HG02759 (cell line): ENCODE measurements at regions not wholly inside any gene's neighbourhood (a gene's known extent, or its start where the extent isn't known, plus 50 kb on each side); places are given as distances from the start of the nearest gene placed in this dataset.

ENCODE experiments used
- ATAC-seq: cut with Tn5 transposase; IDR thresholded peaks from one replicate; pipeline ENCODE4 v1.9.1; 2021; ENCODE audit warnings: mild to moderate bottlenecking, moderate library complexity; ENCODE audit not compliant: unreplicated experiment

DNA sequence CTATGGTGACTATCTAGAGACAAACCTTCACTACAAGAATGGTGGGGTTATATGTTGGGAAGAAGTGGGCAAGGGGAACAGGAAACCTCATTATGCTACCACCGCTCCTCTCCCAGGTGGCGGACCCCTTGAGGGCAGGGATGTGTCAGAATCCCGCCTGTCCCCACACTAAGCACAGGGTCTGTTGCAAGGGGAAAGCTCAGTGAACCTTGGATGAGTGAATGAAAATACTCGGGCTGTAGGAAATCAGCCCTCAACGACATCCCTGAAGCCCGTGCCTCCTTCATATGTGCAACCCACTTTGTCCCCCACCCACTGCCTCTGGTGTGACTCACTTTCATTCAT, 68.2 kb upstream of the AMPD3 start:
- ATAC-seq: no peak

DNA sequence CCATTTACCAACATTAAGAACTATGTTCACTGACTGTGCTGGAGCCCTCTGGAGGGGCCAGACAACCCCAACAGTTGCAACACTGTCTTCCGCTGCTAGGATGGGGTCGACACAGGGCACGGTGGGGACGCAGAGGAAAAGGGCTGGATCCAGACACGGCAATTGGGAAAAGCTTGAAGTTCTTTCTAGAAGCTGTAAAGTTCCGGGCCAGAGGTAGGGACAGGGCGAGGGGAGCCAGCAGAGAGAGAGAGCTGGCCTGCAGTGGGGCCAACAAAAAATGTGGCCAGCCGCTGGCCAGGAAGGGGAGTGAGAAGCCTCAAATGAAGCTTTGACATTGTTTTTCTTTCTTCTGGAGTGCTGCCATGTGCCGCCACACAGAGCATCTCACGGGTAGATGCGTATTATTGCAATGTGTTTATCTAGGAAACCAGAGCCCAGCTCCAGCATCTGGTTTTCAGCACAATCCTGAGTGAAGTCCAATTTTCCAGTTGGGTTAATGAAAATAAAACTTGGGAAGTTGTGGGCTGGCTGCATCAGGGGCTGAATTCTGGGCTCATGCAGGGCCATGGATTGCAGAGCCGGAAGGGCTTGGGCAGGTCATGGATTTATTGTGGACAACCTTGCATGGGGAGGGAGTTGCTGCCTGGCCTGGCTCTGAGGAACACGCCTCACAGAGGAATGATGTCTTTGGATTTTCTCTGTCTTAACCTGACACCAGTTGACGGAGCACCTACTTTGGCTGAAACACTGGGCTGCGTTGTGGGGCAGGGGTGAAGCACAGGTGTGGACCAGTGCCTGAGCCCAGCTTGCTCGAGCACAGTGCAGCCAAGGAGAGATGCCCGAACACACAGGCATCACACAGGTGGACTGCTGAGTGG, 67.6 kb upstream of the AMPD3 start:
- no peak for ATAC-seq

DNA sequence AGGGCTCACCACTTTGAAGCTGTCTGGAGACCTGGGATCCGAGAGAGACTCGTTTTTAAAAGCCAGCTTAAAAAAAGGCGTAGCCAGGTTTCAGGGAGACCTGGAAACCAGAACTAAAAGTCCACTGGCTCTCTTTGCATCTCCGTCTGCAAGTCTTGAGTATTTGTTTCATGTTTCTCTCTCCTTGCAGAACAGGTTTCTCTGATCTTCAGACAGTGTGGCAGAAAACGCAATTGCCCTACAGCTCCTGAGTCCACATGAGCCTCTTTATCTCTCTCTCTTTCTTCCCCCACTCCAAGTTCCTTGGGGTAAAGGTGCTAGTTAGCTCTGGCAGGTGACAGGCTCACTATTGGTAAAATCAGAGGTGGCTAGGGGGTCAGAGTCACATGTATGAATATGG, 67.0 kb upstream of the AMPD3 start:
- no peak for ATAC-seq

DNA sequence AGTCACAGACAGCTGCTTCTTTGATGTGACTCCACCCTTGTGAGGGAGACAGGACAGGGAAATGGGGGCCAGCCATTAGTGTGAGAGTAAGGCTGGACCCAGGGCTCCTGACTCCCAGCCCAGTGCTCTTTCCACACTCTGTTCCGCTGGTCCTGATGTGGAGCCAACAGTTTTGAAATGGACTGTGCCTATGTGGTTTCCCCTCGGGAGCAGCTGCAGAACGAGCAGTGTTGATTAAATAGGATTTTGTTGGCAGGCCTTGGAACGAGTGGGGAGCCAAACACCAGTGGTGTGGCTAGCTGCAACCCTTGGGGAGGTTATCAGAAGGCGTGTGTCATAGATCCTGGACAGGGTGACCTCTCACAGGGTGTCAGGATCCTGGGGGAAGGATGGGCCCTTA, 66.5 kb upstream of the AMPD3 start:
- ATAC-seq: no peak

DNA sequence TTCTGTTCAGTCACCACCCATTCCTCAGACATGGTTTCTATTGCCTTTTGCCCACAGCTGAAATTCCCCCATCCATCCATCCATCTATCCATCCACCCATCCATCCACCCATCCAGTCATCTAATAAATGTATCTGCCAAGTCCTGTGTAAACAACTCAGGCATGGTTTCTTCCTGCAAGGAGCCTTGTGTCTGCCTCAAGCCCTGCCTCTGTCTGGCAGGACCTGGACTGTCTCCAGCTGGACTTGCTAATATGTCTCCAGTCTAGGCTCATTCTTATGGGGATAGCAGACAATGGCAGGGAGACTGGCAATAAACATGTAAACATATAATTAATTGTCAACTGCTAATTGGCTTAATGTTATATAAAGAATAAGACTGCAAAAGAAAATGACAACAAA, 64.7 kb upstream of the AMPD3 start:
- ATAC-seq: no peak

DNA sequence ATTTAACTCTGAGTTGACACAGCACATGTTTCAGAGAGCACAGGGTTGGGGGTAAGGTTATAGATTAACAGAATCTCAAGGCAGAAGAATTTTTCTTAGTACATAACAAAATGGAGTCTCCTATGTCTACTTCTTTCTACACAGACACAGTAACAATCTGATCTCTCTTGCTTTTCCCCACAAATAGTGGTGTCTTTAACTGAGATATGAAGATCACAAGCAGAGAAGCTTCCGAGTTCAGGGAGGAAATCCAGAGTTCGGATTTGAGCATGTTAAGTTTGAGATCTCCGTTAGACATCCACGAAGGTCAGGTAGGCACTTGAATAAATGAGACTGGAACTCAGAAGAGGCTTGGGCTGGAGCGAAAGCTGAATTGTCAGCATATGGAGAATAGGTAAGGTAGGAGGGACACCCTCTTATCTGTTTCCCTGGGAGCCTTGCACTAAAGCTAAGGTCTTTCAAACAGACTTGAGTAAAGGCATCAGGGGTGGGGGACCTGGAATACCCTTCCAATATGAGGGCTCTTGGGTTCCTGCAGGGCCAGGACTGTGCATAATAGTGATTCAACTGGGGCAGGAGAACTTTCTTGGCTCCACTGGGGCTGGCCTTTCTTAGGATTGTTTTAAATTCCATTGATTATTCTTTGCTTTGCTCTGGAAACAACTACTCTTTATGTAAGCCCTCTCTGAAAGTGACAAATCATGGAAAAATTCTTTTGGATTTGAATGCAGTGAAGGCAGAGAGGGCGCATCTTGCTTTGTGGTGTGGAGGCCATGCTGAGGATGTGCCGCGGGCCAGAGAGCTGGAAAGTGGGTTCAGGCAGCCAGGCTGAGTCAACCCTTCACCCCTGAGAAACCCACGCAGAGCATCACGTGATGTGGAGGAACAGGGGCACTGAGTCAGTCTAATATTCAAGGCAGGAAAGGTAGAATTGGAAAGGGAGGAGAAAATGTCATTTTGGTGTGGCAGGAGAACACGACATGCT, 62.7 kb upstream of the AMPD3 start:
- no peak for ATAC-seq

DNA sequence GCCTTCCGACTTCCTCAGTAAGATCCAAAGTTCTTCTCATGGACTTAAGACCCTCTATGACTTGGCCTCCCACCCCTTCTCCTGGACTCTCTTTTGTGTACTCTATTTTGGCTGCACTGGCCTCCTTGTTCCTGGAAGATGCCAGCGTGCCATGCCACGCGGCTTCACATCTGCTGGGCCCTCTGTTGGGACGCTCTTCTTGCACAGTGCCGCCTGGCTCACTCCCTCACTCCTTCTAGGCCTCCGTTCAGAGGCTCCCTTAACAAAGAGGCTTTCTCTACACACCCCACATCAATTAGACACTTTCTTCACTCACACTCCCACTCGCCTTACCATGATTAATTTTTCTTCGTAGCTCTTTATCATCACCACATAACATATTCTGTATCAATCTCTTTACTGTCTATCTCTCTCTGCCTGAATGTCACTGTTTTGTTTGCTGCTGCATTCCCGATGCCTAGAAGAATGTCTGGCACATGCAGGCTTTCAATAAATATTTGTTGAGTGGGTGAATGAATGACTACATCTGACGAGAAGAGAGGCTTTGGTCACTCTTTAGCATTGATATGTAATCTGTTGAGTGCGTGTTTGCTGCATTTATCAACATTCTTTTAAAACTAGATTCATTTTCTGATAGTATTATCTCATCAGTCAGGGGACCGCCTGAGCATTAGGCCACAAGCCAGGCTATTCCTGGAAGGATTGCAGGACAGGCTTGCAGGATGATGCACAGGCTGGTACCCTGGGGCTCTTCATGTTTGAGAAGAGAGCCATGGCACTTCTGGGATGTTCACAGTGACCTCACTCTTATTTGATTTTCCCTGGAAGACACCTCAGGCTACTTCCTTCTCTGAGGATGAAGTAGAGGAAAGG, 60.6 kb upstream of the AMPD3 start:
- ATAC-seq: no peak

DNA sequence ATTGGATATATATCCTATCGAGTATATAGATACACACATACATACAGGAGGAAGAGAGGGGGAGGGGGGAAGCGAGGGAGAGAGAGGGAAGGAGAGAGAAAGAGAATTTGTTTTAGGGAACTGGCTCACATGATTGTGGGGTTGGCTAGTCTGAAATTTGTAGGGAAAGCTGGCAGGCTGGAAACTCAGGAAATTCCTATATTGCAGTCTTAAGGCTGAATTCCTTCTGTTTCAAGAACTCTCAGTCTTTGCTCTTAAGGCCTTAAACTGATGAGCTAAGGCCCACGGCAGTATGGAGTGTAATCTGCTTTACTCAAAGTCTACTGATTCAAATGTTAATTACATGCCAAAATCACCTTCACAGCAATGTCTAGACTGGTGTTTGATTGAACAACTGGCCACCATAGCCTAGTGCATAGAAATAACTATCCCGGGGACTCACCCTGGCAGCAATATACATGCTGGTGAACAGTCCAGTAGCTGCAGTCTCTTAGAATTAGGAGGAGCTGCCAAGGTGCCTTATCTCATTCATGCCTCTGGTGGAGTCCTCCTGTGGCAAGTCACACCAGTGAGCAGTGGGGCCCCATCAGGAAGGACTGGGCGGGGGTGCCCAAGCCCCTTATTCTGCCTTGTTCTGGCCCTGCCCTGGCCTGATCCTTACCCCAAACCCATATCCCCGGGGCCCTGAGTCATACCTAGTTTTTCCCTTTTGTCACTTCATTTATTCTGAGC, 59.7 kb upstream of the AMPD3 start:
- no peak for ATAC-seq

DNA sequence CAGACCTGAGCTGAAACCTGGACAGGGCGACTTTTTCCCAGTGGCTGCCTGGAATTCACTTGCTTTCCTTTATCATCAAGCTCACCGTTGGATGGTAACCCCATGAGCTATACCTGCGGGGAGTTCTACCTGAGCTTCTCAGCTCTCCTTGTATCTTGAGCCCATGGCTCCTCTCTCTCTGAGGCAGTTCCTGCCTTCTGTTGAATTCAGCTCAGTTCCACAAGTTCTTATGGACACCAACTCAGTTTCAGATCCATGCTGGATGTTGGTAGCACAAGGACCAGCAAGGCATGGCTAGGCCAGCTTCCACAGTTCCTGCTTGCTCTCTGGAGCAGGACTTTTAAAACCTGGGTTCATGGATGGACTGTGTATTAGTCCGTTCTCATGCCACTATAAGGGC, 58.3 kb upstream of the AMPD3 start:
- ATAC-seq: no peak

DNA sequence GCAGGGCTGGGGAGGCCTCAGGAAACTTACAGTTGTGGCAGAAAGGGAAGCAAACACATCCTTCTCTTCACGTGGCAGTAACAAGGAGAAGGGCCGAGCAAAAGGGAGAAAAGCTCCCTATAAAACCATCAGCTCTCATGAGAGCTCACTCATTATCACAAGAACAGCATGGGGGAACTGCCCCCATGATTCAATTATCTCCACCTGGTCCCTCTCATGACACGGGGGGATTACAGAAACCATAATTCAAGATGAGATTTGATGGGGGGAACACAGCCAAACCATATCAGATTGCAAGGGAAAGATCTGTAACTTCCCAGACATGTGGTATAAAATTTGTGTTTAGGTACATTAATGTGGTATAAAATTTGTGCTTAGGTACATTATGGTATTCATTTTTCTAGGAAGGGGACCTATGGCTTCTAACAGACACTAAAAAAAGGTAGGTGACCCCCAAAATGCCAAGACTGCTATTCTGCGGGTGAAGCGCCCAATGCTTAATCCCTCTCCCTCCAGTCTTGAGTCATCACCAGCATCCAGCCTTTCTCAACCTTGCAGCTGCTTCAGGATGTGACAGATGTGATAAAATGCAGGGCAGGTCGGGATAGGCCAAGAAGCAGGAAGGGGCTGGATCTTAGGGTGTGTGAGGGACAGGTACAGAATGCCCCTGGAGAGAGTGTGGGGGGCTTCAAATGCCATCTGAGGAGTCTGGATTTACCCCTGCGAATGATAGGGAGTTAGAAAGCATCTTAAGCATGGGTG, 57.7 kb upstream of the AMPD3 start:
- no peak for ATAC-seq

DNA sequence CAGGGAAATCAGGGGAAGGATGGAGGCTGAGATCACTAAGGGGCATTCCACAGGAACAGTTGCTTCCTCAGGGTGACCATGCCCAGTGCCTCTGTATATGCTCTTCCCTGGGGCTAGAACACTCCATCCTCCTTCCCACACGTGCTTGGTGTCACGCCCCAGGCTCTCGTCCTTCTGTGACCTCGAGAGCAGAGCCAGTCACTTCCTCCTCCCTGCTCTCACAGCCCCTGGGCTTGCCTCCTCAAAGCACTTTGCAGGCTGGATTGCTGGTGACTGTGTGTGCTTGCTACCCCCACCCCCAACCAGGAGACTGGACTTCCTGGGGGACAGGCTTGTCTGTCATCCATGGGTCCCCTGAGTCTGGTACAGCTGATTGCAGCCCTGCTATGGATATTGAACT, 56.5 kb upstream of the AMPD3 start:
- ATAC-seq: no peak

DNA sequence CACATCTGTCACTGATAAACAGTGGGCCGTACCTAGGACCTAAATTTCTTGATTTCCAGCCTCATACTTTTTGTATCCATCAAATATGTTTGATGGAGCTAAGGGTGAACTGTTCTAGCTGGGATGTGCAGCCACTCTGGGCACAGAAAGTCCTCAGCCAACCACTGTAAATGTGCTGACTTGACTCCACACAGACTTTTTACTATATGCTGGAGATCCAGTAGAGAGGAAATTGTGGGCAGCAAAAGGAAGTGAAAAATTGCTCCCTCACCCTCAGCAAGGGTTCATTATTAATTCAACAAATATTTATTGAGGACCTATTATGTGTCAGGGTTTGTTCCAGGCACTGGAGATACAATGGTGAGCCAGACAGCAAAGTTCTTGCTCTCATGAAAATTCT, 54.2 kb upstream of the AMPD3 start:
- ATAC-seq: no peak

DNA sequence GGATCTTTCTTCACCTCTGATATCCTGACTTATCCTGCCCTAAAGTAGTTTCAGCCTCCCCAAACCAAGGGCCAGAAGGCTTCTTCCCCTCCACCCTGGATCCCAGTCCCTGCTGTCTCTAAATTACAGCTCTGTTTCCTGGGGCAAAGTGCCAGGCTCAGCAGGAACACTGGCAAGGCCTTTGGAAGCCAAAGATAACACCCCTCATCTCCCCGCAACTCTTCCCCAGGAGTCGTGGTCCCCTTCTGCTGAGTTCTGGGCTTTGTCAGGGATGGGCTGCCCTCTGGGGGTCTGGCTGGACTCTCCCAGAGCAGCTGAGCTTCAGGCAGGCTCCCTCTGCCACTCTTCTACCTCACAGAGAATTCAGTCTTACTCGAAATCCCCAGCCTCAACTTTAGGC, 53.8 kb upstream of the AMPD3 start:
- ATAC-seq: no peak

DNA sequence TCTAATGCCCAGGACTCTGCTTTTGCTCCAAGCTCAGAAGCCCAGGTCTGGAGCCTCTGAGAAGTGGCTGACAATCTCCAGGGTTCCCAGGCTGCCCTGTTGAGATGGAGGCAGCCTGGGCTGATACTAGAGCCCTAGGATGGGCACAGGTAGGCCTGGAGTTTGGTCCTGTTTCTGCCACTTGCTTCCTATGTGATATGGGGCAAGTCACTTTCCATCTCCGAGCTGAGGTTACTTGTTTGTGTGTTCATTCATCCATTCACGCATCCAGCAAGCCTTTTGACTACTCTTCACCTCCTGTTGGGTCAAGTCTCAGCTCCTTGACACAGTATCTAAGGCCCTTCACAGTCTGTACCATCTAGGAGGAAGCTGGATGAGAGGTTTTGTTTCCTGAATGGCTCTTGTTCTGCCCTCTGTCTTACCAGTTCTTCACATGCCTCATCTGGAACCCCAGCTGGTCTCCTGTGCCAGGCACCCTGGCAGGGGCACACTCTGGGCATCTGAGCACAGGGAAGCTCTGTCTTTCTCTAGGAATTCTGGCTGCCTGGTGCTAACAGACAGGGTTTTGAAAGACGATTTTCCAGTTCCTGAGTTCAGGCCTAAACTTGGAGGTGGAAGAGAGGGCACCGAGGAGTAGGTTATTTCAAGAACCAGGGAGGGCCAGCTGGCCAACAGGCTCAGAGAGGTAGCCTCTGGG, 53.2 kb upstream of the AMPD3 start:
- ATAC-seq: no peak
